Suprapubic skin (tissue), 4 donors: ENCODE measurements at regions not wholly inside any gene's neighbourhood (a gene's known extent, or its start where the extent isn't known, plus 50 kb on each side); places are given as distances from the start of the nearest gene placed in this dataset.

Source experiments
- POLR2A ChIP-seq, 2 donors: fragments of 450-650 bp; IDR thresholded peaks; one replicate each; pipeline ENCODE4 v1.6.1; 2017; ENCODE audit warnings: antibody characterized with exemption in 2 of 2, mild to moderate bottlenecking in 2 of 2, moderate library complexity in 2 of 2
- POLR2AphosphoS5 ChIP-seq, 3 donors: sonication (generic); formaldehyde crosslinking; IDR thresholded peaks; one replicate each; pipeline ENCODE4 v1.6.1; 2017; ENCODE audit warnings: antibody characterized with exemption in 3 of 3
- TF ChIP-seq, protein P1 (sequence below), 2 donors: fragments of 200-600 bp in 1 of 2; fragments of 450-650 bp in 1 of 2; sonication (generic) in 1 of 2; IDR thresholded peaks; one replicate each; pipeline ENCODE4 v1.5.1; 2016 to 2019; ENCODE audit warnings: antibody characterized with exemption in 2 of 2, mild to moderate bottlenecking in 1 of 2, moderate library complexity in 1 of 2

DNA sequence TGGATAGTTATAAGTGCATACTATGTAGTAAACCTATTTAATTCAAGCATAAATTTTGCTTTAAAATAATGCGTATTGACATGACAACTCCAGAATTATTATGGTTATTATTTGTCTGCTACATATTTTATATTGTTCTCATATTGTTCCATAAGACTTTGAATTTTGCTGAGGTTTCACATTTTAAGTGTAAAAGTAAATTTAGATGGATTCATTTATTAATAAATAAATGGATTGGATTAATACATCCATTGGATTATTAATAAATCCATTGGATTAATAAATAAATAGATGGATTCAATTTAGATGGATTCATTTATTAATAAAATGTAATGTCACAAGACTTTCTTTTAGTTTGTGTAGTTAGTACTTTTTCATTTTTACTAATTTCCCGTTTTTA, 1768.0 kb upstream of the PCDH10 start:
- TF ChIP-seq, protein P1, sequence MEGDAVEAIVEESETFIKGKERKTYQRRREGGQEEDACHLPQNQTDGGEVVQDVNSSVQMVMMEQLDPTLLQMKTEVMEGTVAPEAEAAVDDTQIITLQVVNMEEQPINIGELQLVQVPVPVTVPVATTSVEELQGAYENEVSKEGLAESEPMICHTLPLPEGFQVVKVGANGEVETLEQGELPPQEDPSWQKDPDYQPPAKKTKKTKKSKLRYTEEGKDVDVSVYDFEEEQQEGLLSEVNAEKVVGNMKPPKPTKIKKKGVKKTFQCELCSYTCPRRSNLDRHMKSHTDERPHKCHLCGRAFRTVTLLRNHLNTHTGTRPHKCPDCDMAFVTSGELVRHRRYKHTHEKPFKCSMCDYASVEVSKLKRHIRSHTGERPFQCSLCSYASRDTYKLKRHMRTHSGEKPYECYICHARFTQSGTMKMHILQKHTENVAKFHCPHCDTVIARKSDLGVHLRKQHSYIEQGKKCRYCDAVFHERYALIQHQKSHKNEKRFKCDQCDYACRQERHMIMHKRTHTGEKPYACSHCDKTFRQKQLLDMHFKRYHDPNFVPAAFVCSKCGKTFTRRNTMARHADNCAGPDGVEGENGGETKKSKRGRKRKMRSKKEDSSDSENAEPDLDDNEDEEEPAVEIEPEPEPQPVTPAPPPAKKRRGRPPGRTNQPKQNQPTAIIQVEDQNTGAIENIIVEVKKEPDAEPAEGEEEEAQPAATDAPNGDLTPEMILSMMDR (IDR thresholded peaks at IDR 0.05) = no peak
- TF ChIP-seq POLR2A (IDR thresholded peaks at IDR 0.05) (no peak), POLR2AphosphoS5 (IDR thresholded peaks at IDR 0.05) (no peak)
